A549 (cell line): ENCODE measurements at regions not wholly inside any gene's neighbourhood (a gene's known extent, or its start where the extent isn't known, plus 50 kb on each side); places are given as distances from the start of the nearest gene placed in this dataset.

Source experiments
- ATAC-seq, 2 experiments: fragments of 200-7000 bp in 1 of 2; fragments of >200 bp in 1 of 2; cut with Nextera tagmentation in 1 of 2; cut with Tn5 transposase in 1 of 2; 3 replicates each; pipeline versions ENCODE4 v1.8.0 to v1.9.1; 2018 to 2020; ENCODE audit warnings: mild to moderate bottlenecking in 1 of 2, moderate library complexity in 1 of 2
- CTCF ChIA-PET: fragments of 300-600 bp; sonication (Branson Sonifier 250); formaldehyde crosslinking; extraction: SDS; loops from one replicate; lab custom pipeline; 2021; ENCODE audit warnings: antibody characterized with exemption, inconsistent platforms; lab: Yijun Ruan, JAX
- POLR2A ChIA-PET: fragments of 350-600 bp; formaldehyde crosslinking; extraction: SDS; loops from one replicate; lab custom pipeline; 2021; ENCODE audit warnings: antibody characterized with exemption, inconsistent platforms; lab: Yijun Ruan, JAX
- DNase-seq, 2 experiments: peaks; one replicate each; pipeline versions ENCODE4 v3.0.0 to v3.0.0-alpha.2; 2011 to 2016; ENCODE audit warnings: low read depth in 1 of 2, low spot score in 1 of 2
- FAIRE-seq: peaks from 2 replicates; lab custom pipeline; 2011; peaks lifted over from hg19 to GRCh38; lab: Jason Lieb, UNC
- H3K27ac ChIP-seq, 2 experiments: fragments of >200 bp; sonication (Bioruptor Twin); formaldehyde crosslinking; 3 replicates each; pipeline ENCODE4 v1.5.1; 2016 to 2017
- H3K4me1 ChIP-seq: fragments of >200 bp; sonication (Bioruptor Twin); formaldehyde crosslinking; 3 replicates; pipeline ENCODE4 v1.6.1; 2016
- H3K4me2 ChIP-seq: fragments of >200 bp; sonication (Bioruptor Twin); formaldehyde crosslinking; 3 replicates; pipeline ENCODE4 v1.6.1; 2016
- H3K4me3 ChIP-seq: fragments of >200 bp; sonication (Bioruptor Twin); formaldehyde crosslinking; 3 replicates; pipeline ENCODE4 v1.5.1; 2016
- H3K9me3 ChIP-seq: fragments of >200 bp; sonication (Bioruptor Twin); formaldehyde crosslinking; 3 replicates; pipeline ENCODE4 v1.6.1; 2016
- BHLHE40 ChIP-seq: IDR thresholded peaks from 2 replicates; pipeline ENCODE4 v1.6.1; 2012; ENCODE audit warnings: low read depth, low read length, inconsistent platforms
- CBX2 ChIP-seq: fragments of 200-600 bp; sonication (generic); IDR thresholded peaks from 2 replicates; pipeline ENCODE4 v1.6.1; 2016; ENCODE audit warnings: low read depth, mild to moderate bottlenecking, borderline replicate concordance
- CBX8 ChIP-seq: fragments of 200-600 bp; sonication (generic); IDR thresholded peaks from 2 replicates; pipeline ENCODE4 v1.6.1; 2016
- CEBPB ChIP-seq, 2 experiments: fragments of >200 bp in 1 of 2; sonication (Bioruptor Twin) in 1 of 2; formaldehyde crosslinking in 1 of 2; IDR thresholded peaks; 2 replicates each; pipeline ENCODE4 v1.6.1; 2012 to 2016
- CHD2 ChIP-seq: fragments of 150-350 bp; IDR thresholded peaks from 2 replicates; pipeline ENCODE4 v1.6.1; 2014; ENCODE audit warnings: low read length; ENCODE audit not compliant: partially characterized antibody
- CHD4 ChIP-seq: fragments of 200-600 bp; sonication (generic); IDR thresholded peaks from 2 replicates; pipeline ENCODE4 v1.6.1; 2016; ENCODE audit warnings: antibody characterized with exemption, mild to moderate bottlenecking, borderline replicate concordance
- EHMT2 ChIP-seq: fragments of 200-600 bp; sonication (generic); IDR thresholded peaks from 2 replicates; pipeline ENCODE4 v1.6.1; 2016; ENCODE audit warnings: antibody characterized with exemption, low read depth, mild to moderate bottlenecking, moderate library complexity
- ESRRA ChIP-seq: fragments of 150-350 bp; IDR thresholded peaks from 2 replicates; pipeline ENCODE4 v1.6.1; 2014; ENCODE audit warnings: mild to moderate bottlenecking, low read length, borderline replicate concordance
- FOXS1 ChIP-seq: fragments of 250-450 bp; sonication (Bioruptor Pico); IDR thresholded peaks from 2 replicates; pipeline ENCODE4 v1.5.0; 2020; ENCODE audit warnings: mild to moderate bottlenecking, moderate library complexity
- HOXA7 ChIP-seq: fragments of 250-450 bp; sonication (Bioruptor Pico); IDR thresholded peaks from 2 replicates; pipeline ENCODE4 v1.5.0; 2020; ENCODE audit warnings: mild to moderate bottlenecking, moderate library complexity
- HOXB13 ChIP-seq: fragments of 250-450 bp; sonication (Bioruptor Pico); IDR thresholded peaks from 2 replicates; pipeline ENCODE4 v1.5.0; 2020; ENCODE audit warnings: low read depth, mild to moderate bottlenecking, moderate library complexity
- JUN ChIP-seq, 2 experiments: fragments of >200 bp; sonication (Bioruptor Twin); formaldehyde crosslinking; IDR thresholded peaks; 2 replicates in 1 of 2; 3 replicates in 1 of 2; pipeline ENCODE4 v1.6.1; 2016 to 2017
- JUNB ChIP-seq: fragments of >200 bp; sonication (Bioruptor Twin); formaldehyde crosslinking; IDR thresholded peaks from 2 replicates; pipeline ENCODE4 v1.6.1; 2016
- KDM1A ChIP-seq: fragments of 200-600 bp; sonication (generic); IDR thresholded peaks from 2 replicates; pipeline ENCODE4 v1.6.1; 2016; ENCODE audit warnings: low read depth, mild to moderate bottlenecking
- MYC ChIP-seq: IDR thresholded peaks from 2 replicates; pipeline ENCODE4 v1.6.1; 2012; ENCODE audit warnings: mild to moderate bottlenecking, inconsistent platforms, low read length, improper control_type of control experiment, borderline replicate concordance
- NPAS2 ChIP-seq: fragments of 250-450 bp; sonication (Bioruptor Pico); IDR thresholded peaks from 2 replicates; pipeline ENCODE4 v1.8.0; 2022; ENCODE audit warnings: mild to moderate bottlenecking, moderate library complexity, borderline replicate concordance
- PHF8 ChIP-seq: fragments of 200-600 bp; sonication (generic); IDR thresholded peaks from 2 replicates; pipeline ENCODE4 v1.6.1; 2016; ENCODE audit warnings: low read depth, mild to moderate bottlenecking, antibody characterized with exemption, moderate library complexity, borderline replicate concordance
- POLR2A ChIP-seq: IDR thresholded peaks from 2 replicates; pipeline ENCODE4 v1.6.1; 2012; ENCODE audit warnings: mild to moderate bottlenecking, low read length
- RAD21 ChIP-seq, 2 experiments: fragments of >200 bp in 1 of 2; sonication (Bioruptor Twin) in 1 of 2; formaldehyde crosslinking in 1 of 2; IDR thresholded peaks in 1 of 2; conservative IDR thresholded peaks in 1 of 2; 2 replicates in 1 of 2; 3 replicates in 1 of 2; pipeline ENCODE4 v1.6.1; 2012 to 2018; ENCODE audit warnings: inconsistent platforms in 1 of 2
- RCOR1 ChIP-seq: fragments of 150-350 bp; IDR thresholded peaks from 2 replicates; pipeline ENCODE4 v1.6.1; 2014; ENCODE audit warnings: antibody characterized with exemption, low read length, low read depth
- RFX5 ChIP-seq: fragments of 450-650 bp; IDR thresholded peaks from 2 replicates; pipeline ENCODE4 v1.7.1; 2014; ENCODE audit warnings: antibody characterized with exemption, mild to moderate bottlenecking, moderate library complexity
- RNF2 ChIP-seq: fragments of 200-600 bp; sonication (generic); IDR thresholded peaks from 2 replicates; pipeline ENCODE4 v1.6.1; 2016; ENCODE audit warnings: low read depth, mild to moderate bottlenecking, antibody characterized with exemption, moderate library complexity, borderline replicate concordance
- SMC3 ChIP-seq: fragments of >200 bp; sonication (Bioruptor Twin); formaldehyde crosslinking; IDR thresholded peaks from 3 replicates; pipeline ENCODE4 v1.6.1; 2018; ENCODE audit warnings: inconsistent platforms
- TFCP2L1 ChIP-seq: fragments of 250-450 bp; sonication (Bioruptor Pico); IDR thresholded peaks from 2 replicates; pipeline ENCODE4 v1.5.0; 2021; ENCODE audit warnings: mild to moderate bottlenecking
- ZC3H11A ChIP-seq: fragments of 450-650 bp; IDR thresholded peaks from 2 replicates; pipeline ENCODE4 v1.6.1; 2014; ENCODE audit warnings: antibody characterized with exemption, mild to moderate bottlenecking
- ZSCAN20 ChIP-seq: fragments of 250-450 bp; sonication (Bioruptor Pico); IDR thresholded peaks from 2 replicates; pipeline ENCODE4 v1.8.0; 2022; ENCODE audit warnings: mild to moderate bottlenecking, moderate library complexity
- WGBS: methylation state at CpG from one replicate; pipeline ENCODE4 v1.1.6; 2017; ENCODE audit errors: missing lambda C conversion rate; 5-methylcytosine and 5-hydroxymethylcytosine counted together
- TF ChIP-seq, protein P1 (sequence below): fragments of >200 bp; sonication (Bioruptor Twin); formaldehyde crosslinking; IDR thresholded peaks from 3 replicates; pipeline ENCODE4 v1.6.1; 2016
- TF ChIP-seq, protein P2 (sequence below): fragments of 150-350 bp; IDR thresholded peaks from 2 replicates; pipeline ENCODE4 v1.6.1; 2014; ENCODE audit warnings: low read depth, mild to moderate bottlenecking, low read length
- TF ChIP-seq, protein P3 (sequence below): IDR thresholded peaks from 2 replicates; pipeline ENCODE4 v1.6.1; 2012
- TF ChIP-seq, protein P4 (sequence below): fragments of >200 bp; sonication (Bioruptor Twin); formaldehyde crosslinking; IDR thresholded peaks from 3 replicates; pipeline ENCODE4 v1.5.1; 2016
- TF ChIP-seq, protein P5 (sequence below): fragments of 250-450 bp; sonication (Bioruptor Pico); IDR thresholded peaks from 2 replicates; pipeline ENCODE4 v1.5.0; 2021; ENCODE audit warnings: mild to moderate bottlenecking, moderate library complexity, borderline replicate concordance

DNA sequence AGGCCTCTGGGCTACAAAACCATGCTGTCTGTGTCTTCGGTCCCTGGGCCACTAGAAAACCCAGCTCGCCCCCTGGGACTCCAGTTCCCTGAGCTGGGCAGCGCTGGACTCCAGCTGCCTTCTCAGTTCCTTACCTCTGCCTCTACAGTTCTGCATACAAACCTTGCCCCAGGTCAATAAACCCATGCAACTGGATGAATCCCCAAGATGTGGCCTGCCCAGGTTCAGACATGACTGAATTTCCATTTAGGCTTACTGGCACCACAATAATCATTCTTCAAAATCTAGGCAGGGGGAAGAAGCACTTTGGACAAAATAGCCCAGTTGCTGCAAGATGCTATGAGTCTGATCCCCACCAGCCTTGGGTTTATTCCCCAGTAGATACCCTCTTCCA is 159.5 kb downstream of the RRAGC start:
- FAIRE-seq, result no peak
- no peak overlapping the region for H3K4me3 ChIP-seq
- no peak for TF ChIP-seq BHLHE40
- no peak for TF ChIP-seq HOXB13 (CRISPR knock-in tag)
- TF ChIP-seq SMC3, result no peak
- no peak for TF ChIP-seq HOXA7 (CRISPR knock-in tag)
- TF ChIP-seq, protein P1, sequence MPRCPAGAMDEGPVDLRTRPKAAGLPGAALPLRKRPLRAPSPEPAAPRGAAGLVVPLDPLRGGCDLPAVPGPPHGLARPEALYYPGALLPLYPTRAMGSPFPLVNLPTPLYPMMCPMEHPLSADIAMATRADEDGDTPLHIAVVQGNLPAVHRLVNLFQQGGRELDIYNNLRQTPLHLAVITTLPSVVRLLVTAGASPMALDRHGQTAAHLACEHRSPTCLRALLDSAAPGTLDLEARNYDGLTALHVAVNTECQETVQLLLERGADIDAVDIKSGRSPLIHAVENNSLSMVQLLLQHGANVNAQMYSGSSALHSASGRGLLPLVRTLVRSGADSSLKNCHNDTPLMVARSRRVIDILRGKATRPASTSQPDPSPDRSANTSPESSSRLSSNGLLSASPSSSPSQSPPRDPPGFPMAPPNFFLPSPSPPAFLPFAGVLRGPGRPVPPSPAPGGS, result no peak
- no peak for TF ChIP-seq CBX2
- TF ChIP-seq RCOR1, result no peak
- TF ChIP-seq RAD21 (conservative IDR thresholded peaks at IDR 0.05 in 1 of 2, IDR thresholded peaks at IDR 0.05 in 1 of 2), result no peak
- TF ChIP-seq RFX5, result no peak
- TF ChIP-seq, protein P2, sequence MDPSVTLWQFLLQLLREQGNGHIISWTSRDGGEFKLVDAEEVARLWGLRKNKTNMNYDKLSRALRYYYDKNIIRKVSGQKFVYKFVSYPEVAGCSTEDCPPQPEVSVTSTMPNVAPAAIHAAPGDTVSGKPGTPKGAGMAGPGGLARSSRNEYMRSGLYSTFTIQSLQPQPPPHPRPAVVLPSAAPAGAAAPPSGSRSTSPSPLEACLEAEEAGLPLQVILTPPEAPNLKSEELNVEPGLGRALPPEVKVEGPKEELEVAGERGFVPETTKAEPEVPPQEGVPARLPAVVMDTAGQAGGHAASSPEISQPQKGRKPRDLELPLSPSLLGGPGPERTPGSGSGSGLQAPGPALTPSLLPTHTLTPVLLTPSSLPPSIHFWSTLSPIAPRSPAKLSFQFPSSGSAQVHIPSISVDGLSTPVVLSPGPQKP, result no peak
- no peak for TF ChIP-seq ZC3H11A
- TF ChIP-seq JUNB, result no peak
- no peak for TF ChIP-seq POLR2A
- TF ChIP-seq, protein P3, sequence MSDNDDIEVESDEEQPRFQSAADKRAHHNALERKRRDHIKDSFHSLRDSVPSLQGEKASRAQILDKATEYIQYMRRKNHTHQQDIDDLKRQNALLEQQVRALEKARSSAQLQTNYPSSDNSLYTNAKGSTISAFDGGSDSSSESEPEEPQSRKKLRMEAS, result no peak
- no peak for TF ChIP-seq CHD4
- no peak for TF ChIP-seq CHD2
- TF ChIP-seq EHMT2, result no peak
- TF ChIP-seq NPAS2, result no peak
- no peak for TF ChIP-seq ZSCAN20 (CRISPR knock-in tag)
- DNase-seq, result no peak
- 4% methylated on average over 3 of the region's 3 CpGs for WGBS
- CTCF ChIA-PET, result no interaction called here
- POLR2A ChIA-PET, result no interaction called here
- no peak overlapping the region for H3K27ac ChIP-seq
- no peak for ATAC-seq
- no peak overlapping the region for H3K4me2 ChIP-seq
- H3K4me1 ChIP-seq, result no peaks in the 10 kb centered on the region
- no peaks in the 10 kb centered on the region for H3K9me3 ChIP-seq

DNA sequence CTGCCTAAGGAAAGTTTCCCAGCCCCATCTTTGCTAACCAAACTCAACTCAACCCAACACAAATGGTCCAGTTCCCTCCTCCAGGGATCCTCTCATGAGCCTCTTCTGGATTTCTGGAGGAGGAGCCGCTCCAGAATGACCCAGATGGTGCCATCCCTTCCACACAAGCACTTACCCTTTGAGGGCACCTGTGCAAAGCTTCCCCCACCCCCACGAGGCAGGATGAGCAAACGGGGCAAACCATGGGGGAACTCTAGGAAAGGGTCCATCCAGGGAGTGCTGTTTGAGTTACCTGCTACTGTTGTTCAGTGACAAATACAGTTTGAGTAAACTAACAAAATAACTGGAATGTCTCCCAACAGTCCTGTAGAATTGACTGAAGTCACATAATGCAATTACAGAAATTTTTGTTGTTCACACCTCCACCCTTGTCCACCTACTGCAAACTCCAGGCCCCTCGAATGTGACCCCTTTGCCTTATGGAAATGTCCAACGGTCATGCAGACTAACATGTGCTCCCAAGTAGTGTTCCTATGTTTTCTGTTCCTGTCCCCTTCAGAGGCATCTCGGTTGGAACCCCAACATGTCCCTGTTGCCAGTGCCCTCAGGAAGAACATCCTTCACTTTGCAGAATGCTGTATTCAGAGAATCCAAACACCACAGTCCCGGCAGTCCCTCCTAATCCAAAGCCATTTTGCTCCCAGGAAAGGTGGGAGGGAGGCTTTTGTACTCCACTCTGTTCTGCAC is 160.1 kb downstream of the RRAGC start:
- 0% methylated on average over 7 of the region's 7 CpGs for WGBS
- ATAC-seq, result no peak
- POLR2A ChIA-PET, result no interaction called here

More for the DNA sequence above, 160.1 kb downstream of the RRAGC start:
- CTCF ChIA-PET, result no interaction called here
- Histone ChIP-seq H3K4me1 (no peaks in the 10 kb centered on the region), H3K4me2 (no peak overlapping the region), H3K9me3 (no peaks in the 10 kb centered on the region), H3K4me3 (no peak overlapping the region), H3K27ac (no peak overlapping the region)
- TF ChIP-seq FOXS1 (CRISPR knock-in tag) (no peak), PHF8 (no peak), ESRRA (no peak), CEBPB (IDR thresholded peaks at IDR 0.05) (no peak), SMC3 (no peak), CBX8 (no peak), POLR2A (no peak), MYC (no peak), CHD2 (no peak), KDM1A (no peak), RFX5 (no peak), RNF2 (no peak), TFCP2L1 (CRISPR knock-in tag) (no peak), JUN (IDR thresholded peaks at IDR 0.05) (no peak)
- TF ChIP-seq, protein P4, sequence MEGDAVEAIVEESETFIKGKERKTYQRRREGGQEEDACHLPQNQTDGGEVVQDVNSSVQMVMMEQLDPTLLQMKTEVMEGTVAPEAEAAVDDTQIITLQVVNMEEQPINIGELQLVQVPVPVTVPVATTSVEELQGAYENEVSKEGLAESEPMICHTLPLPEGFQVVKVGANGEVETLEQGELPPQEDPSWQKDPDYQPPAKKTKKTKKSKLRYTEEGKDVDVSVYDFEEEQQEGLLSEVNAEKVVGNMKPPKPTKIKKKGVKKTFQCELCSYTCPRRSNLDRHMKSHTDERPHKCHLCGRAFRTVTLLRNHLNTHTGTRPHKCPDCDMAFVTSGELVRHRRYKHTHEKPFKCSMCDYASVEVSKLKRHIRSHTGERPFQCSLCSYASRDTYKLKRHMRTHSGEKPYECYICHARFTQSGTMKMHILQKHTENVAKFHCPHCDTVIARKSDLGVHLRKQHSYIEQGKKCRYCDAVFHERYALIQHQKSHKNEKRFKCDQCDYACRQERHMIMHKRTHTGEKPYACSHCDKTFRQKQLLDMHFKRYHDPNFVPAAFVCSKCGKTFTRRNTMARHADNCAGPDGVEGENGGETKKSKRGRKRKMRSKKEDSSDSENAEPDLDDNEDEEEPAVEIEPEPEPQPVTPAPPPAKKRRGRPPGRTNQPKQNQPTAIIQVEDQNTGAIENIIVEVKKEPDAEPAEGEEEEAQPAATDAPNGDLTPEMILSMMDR, result no peak
- TF ChIP-seq, protein P2, result no peak
- TF ChIP-seq, protein P5, sequence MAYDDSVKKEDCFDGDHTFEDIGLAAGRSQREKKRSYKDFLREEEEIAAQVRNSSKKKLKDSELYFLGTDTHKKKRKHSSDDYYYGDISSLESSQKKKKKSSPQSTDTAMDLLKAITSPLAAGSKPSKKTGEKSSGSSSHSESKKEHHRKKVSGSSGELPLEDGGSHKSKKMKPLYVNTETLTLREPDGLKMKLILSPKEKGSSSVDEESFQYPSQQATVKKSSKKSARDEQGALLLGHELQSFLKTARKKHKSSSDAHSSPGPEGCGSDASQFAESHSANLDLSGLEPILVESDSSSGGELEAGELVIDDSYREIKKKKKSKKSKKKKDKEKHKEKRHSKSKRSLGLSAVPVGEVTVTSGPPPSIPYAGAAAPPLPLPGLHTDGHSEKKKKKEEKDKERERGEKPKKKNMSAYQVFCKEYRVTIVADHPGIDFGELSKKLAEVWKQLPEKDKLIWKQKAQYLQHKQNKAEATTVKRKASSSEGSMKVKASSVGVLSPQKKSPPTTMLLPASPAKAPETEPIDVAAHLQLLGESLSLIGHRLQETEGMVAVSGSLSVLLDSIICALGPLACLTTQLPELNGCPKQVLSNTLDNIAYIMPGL, result no peak
- FAIRE-seq (no peak), DNase-seq (no peak)
